Hypothalamus (tissue), 51 donors: ENCODE measurements at regions not wholly inside any gene's neighbourhood (a gene's known extent, or its start where the extent isn't known, plus 50 kb on each side); places are given as distances from the start of the nearest gene placed in this dataset.

ENCODE experiments used
- DNase-seq, 51 donors: peaks; one replicate each; lab custom pipeline; 2025; lab: John Stamatoyannopoulos, UW

GRCh38 chr17:14838567-14838966, 426.6 kb downstream of the PMP22 start:
- no peak for DNase-seq

GRCh38 chr17:14833201-14833785, 431.8 kb downstream of the PMP22 start:
- DNase-seq, result no peak

- DNase-seq, result no peak
Observed at GRCh38 chr17:14831491-14831890, 433.6 kb downstream of the PMP22 start.

- no peak for DNase-seq
Observed at GRCh38 chr17:14827396-14827919, 437.7 kb downstream of the PMP22 start.

GRCh38 chr17:14826358-14826757, 438.8 kb downstream of the PMP22 start:
- no peak for DNase-seq

GRCh38 chr17:14818469-14818868, 446.7 kb downstream of the PMP22 start:
- DNase-seq, result no peak

- no peak for DNase-seq
Observed at GRCh38 chr17:14815079-14815478, 450.0 kb downstream of the PMP22 start.

GRCh38 chr17:14813649-14814370, 451.3 kb downstream of the PMP22 start:
- peak in 1 of 51 donors; percentile 22 for DNase-seq

- no peak for DNase-seq
Observed at GRCh38 chr17:14808425-14808824, 456.7 kb downstream of the PMP22 start.

GRCh38 chr17:14805348-14805747, 459.8 kb downstream of the PMP22 start:
- peak in 2 of 51 donors; percentile 2 to 4 for DNase-seq

- DNase-seq, result peak in 8 of 51 donors; percentile 3 to 56 (median 6)
Observed at GRCh38 chr17:14803826-14804225, 461.3 kb downstream of the PMP22 start.

GRCh38 chr17:14797801-14798200, 467.3 kb downstream of the PMP22 start:
- no peak for DNase-seq

- DNase-seq, result no peak
Observed at GRCh38 chr17:14797021-14797420, 468.1 kb downstream of the PMP22 start.

- DNase-seq, result no peak
Observed at GRCh38 chr17:14794961-14795360, 470.2 kb downstream of the PMP22 start.

- DNase-seq, result no peak
Observed at GRCh38 chr17:14793237-14793636, 471.9 kb downstream of the PMP22 start.

GRCh38 chr17:14792746-14793145, 472.4 kb downstream of the PMP22 start:
- peak in 1 of 51 donors; percentile 2 for DNase-seq

- no peak for DNase-seq
Observed at GRCh38 chr17:14791221-14791620, 473.9 kb downstream of the PMP22 start.

- no peak for DNase-seq
Observed at GRCh38 chr17:14790521-14790920, 474.6 kb downstream of the PMP22 start.

GRCh38 chr17:14784997-14785696, 480.0 kb downstream of the PMP22 start:
- no peak for DNase-seq

- DNase-seq, result no peak
Observed at GRCh38 chr17:14781123-14781522, 480.2 kb downstream of the HS3ST3B1 start.

GRCh38 chr17:14780097-14780651, 479.3 kb downstream of the HS3ST3B1 start:
- no peak for DNase-seq
